GM18873 (cell line): ENCODE measurements at regions not wholly inside any gene's neighbourhood (a gene's known extent, or its start where the extent isn't known, plus 50 kb on each side); places are given as distances from the start of the nearest gene placed in this dataset.
"Not testable (repeated sequence)": the region's sequence is repeated elsewhere in the genome, so short reads cannot be mapped to it uniquely, and the experiment has no call there.

Experiments
- ATAC-seq: cut with Tn5 transposase; IDR thresholded peaks from one replicate; pipeline ENCODE4 v1.9.1; 2021; ENCODE audit warnings: mild to moderate bottlenecking, moderate library complexity, moderate number of reproducible peaks; ENCODE audit not compliant: unreplicated experiment, low FRiP score

DNA sequence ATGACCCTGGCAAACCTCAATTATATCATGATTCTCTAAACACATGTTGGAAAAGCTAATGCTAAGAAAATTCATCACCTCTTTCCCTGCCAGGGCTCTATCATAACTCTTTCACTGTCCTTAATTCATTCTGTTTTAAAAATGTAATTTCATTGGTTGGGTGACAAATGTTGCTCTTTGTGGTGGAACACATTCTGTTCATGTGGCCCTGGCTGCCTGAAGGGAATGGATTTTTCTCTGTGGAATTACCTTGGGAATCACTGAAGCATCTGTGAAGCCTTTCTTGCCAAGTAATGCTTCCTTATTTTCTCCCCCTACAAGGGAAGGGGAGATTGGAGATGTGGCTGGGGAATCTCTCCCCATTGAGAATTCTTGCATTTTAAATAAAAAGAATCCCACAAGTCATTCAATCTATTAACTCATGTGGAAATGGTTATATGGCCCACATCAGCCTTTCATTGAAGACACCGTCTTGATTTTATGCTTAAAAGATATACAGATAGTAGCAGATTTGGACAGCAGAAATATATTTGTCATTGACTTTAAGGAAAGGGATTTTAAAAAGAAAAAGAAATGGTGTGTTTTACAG lies 201.8 kb upstream of the NMUR2 start:
- no peak for ATAC-seq

DNA sequence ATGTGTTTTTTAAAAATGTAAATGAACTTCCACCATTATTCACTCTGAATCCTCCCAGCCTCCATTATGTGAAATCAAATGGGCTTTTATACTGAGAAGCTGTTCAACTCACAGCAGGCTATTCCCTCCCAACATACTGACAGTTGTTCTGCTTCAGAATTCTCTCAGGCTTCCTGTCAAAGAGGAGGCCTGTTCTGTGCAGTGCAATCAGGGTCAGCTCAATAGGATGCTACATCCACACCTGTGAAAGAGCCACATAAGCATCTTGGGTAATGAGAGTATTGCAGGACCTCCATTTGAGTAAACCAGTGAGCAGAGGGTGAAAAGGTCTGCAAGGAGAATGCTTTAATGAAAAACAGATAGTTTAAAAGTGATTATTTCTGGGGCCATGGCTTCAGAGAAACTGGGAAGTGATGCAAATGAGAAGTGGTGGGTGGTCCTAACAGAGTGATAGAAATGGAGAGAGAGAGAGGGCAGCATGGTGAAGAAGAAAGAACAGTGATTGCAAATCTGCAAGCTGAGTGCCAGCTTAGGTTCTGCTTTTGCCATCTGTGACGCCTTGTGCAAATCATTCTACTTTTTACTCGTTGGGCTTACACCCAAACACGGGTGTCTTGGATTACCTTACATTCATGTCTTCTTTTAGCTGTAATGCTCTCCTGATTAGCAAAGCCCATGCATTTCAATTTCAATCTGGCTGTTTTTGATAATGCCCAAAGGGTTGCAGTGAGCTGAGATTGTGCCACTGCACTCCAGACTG lies 202.5 kb upstream of the NMUR2 start:
- ATAC-seq: no peak

DNA sequence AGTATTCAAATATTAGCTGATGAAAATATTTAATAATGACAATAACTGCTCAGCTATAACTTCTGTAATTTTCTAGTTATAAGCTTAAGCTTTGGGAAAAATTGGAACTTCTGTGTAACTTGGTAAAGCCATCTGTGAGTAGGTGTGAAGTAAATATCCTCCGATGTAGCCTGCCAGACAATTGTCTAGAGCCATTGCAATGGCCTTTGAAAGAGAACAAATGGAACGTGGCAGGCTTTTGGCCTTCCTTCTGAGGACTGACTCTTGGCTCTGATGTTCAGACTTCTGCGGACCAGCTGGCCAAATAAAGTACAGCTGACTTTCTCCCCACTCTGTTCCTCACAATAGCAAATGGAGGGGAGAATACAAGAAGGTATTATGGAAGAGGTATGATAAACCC lies 203.4 kb upstream of the NMUR2 start:
- no peak for ATAC-seq

DNA sequence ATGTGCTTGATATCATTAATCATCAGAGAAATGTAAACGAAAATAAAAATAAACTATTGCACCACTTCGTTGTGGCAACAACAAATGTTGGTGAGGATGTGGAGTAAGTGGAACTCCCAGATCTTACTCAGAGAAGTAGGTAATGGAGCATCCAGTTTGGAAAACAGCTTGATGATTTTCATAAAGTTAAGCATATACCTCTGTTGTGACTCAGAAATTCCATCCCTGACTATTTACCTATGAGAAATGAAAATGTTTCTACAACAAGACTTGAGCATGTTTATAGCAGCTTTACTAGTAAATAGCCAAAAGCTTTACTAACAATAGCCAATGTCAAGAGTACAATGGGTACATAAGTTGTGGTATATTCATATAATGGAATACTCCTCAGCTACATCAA lies 214.7 kb upstream of the NMUR2 start:
- ATAC-seq: no peak

DNA sequence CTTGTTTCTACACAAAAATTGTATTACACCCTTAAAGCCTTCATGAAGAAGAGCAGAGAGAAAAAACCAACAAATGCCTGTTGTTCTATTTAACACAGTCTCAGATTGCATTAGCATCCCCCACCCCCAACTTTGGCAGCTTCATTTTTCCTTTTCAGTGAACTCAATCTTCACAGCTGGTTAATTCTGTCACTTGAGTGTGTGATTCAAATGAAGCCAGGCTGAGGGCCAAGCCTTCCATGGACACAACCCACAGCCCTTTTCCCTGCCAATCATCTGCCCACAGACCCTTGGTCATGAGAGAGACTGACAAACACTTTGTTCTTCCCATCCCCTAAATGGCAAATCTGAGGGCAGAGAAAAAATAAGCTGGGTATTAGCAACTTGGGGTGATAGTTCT lies 217.5 kb upstream of the NMUR2 start:
- no peak for ATAC-seq

DNA sequence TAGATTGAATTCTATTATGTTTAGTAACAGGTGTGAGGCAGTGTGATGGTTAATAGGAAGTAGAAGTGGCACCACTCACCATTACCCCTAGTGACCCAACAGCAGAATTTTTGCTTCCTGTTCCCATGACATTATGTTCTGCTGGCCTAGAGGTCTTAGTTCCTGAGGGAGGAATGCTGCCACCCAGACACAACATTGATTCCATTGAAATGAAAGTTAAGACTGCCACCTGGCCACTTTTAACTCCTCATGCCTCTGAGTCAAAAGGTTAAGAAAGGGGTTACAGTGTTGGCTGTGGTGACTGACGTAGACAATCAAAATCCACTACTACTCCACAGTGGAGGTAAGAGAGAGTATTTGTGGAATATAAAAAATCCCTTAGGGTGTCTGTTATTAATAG lies 218.9 kb upstream of the NMUR2 start:
- no peak for ATAC-seq

DNA sequence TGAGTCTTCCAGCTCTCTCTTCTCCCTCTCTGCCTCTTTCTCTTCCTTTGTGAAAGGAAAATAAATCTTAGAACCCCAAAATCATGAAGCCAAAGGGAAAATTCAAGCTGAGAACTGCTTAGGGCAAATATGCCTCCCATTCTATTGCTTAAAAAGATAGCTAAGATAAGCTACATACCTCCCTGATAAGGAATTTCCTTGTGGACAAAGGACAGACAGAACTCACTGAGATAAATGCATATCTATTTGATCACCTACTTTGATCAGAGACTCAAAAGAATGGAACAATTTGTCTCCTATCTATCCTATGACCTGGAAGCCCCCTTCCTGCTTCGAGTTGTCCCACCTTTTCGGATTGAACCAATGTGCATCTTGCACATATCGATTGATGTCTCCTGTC lies 220.6 kb upstream of the NMUR2 start:
- ATAC-seq: no peak

DNA sequence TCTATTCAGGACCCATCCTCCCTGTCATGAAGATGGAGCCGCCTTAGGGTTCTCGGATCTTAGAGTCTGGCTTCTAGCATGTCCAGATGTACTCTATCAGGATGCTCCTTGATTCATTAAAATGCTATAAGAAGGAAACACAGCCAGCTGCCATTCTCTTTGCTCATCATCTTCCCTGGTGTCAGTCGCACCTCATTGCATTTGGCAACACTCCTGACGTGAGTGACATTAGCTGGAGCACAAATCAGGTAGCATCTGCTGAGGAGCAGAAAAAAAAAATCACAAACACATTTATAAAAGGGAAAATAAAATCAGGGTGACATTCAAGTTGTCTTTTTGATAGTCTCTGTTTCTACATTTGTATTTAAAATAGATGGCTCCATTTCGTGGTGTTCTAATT lies 226.1 kb upstream of the NMUR2 start:
- no peak for ATAC-seq

DNA sequence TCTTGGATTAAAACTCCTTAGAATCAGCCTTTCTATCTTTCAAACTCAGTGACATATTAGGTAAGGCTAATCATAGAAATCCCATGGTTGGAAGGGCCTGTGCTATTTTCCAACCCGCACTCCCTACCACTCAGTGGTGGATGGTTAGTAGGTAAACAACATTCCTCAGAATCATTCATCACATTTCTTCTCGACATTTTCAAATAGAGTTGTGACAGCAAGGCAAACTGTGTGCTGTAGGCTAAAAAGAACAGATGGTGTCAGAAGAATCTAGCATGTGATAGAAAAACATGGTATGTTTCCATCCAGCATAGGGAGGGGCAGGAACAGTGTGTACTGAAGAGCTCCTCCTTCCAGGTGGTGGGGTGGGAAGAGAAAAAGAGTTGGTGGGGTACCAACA lies 227.3 kb upstream of the NMUR2 start:
- ATAC-seq: no peak

DNA sequence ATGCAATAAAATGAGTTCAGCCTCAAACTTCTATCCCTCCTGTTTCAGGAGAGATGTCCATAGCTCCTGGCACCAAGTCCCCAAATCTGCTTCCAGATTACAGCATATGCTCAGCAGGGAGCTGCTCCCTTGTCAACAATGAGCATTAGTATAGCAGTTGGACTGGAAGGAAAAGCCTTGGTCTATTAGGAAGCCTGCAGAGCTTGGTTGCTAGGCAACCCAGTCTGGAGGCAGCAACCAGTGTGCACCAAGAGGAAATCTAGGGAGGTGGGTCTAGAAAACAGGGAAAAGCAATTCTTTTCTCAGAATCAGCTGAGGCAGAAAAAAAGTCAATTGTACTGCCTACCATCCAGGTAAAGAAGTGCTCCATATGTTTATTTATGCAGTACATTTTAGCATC lies 229.5 kb upstream of the NMUR2 start:
- ATAC-seq: no peak

DNA sequence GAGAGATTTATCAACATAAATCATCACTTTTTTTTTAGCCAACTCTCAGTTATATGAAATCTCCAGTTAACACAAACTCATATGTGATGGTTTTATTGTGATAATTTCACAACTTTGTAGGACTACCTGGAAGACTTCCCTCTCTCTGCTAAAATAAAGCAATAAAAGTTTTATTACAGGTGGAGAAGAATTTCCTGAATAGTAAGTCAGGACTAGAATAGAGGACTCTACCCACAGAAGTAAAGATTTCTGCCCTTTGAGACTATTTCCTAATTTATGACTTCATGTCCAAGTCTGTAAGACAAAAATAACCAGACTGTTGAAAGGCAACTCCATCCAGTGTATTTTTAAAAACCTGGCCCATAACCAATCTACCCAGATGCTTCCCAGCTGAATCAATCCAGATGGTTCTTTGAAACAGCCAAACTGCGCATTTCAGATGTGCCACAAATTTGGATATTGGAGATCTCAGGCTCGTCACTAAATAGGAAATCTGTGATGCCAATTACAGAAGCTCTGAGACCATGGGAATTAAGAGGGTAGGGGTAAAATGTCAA lies 234.0 kb upstream of the NMUR2 start:
- ATAC-seq: no peak

DNA sequence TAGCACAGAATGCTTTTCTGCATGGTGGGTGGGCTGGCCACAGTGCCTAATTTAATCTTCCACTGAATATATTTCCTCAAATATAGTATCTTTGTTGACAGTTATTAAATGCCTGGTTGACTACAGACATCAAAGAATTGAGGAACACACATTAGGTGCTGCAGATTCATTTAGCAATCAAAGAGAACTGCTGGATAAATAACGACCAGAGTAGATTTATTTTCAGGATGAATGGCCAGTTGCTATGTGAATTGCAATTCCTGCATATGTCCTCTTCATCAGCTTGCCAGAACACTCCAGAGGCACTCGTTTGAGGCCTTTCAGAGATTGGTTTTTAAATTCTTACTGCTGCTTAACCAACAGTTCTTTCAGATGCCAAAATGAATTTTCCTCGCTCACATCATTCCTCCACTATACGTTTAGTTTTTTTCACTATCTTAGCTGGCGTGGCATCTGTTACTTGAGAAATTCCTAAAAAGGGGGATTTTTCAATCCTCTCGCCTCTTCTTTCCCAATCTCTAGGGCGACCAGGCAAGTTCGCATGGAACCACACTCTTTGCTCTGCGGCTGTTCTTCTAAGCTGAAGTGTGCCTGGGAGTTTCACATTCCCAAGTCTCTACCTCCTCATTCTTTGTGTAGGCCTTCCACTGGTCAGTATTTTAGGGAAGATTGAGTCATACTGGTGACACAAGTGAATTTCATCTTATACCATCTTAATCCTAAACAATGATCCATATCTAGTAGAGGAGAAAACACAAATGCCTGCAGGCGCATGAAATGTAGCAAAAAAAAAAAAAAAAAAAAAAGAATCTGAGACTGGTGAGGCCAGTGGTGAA lies 237.1 kb upstream of the NMUR2 start:
- ATAC-seq: no peak

DNA sequence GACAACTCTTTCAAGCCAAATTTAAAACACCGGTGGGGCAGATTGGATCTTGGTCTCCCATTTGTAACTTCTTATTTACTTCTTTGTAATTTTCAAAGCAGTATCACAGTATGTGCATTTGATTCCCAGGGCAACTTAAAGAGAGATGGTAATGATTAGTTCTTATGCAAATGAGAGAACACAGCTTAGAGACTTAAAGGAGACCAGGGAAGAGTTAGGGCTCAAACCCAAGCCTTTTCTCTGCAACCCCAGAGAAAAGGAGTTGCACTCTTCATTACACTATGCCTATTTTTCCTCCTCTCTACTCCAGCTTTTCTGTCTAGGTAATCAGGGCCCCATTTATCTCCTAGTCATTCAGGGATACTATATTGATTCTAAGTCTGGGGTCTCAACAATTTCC lies 237.8 kb upstream of the NMUR2 start:
- no peak for ATAC-seq

DNA sequence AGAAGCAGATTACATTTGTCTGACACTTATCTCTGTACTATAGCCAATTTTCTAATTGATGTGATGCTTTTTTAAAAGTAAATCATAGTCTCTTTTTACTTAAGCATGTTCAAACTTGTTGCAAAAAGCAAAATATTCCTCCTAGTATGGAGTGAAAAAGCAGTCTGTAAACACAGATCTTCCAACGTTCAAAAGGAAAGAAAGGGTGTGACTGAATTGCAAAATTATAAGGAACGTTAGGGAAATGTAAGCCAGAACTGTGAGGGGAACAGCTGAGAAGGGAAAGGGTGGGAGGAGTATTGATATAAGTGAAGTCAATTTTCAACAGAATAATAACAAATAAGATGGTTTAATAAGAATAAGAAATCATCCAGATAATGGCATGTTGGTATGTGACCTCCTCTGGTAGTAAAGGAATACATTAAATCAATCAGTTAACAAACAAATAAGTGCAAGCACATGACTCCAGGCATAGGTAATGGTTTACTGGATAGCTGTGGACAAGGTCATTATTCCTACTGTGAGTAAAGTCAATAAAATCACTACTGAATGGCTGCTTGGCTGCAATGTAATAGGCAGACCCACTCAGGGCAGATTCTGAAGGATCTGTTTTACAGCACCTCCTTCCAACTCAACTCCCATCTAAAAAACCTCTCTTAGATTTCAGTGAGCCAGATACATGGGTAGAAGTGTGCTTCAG lies 239.1 kb upstream of the NMUR2 start:
- no peak for ATAC-seq

DNA sequence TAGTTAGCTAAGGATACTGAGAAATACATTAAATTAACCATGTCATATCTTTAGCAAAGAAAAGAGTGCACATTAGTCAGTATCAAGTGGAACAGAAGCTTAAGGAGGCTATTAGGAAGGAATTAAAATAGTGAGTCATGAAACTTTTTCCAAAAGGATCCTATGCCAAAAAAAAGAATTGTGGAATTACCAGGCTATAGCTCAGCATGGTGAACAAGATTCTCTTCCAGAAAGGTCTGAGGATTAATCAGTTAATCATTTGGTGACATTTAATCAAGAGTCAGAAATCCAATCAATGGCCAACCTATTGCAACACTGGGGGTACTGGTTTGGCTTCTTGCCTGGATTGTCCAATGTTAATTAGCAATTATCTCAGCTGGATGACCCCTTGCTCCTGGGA lies 244.5 kb upstream of the NMUR2 start:
- ATAC-seq: no peak

DNA sequence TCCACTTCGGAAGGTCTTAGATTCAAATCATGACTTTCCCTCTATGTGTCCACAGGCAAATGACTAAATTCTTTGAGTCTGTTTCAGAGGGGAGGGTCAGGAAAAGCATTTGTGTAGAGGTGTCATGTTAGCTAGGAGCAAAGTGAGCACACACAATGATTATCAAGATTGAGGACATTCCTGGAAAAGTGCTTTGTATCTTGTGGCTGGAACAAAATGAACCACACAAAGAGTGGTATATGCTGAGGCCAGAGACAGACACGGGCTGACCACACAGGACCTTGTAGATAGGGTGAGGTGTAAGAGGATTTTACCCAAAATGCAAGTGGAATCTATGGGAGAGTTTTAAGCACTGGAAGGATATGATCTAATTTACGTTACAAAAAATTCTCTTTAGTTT lies 245.3 kb upstream of the NMUR2 start:
- ATAC-seq: no peak

DNA sequence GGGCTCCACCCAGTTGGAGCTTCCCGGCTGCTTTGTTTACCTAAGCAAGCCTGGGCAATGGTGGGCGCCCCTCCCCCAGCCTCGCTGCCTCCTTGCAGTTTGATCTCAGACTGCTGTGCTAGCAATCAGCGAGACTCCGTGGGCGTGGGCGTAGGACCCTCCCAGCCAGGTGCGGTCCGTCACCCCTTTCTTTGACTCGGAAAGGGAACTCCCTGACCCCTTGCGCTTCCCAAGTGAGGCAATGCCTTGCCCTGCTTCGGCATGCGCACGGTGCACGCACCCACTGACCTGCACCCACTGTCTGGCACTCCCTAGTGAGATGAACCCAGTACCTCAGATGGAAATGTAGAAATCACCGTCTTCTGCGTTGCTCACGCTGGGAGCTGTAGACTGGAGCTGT lies 254.4 kb upstream of the NMUR2 start:
- ATAC-seq: not testable (repeated sequence)

DNA sequence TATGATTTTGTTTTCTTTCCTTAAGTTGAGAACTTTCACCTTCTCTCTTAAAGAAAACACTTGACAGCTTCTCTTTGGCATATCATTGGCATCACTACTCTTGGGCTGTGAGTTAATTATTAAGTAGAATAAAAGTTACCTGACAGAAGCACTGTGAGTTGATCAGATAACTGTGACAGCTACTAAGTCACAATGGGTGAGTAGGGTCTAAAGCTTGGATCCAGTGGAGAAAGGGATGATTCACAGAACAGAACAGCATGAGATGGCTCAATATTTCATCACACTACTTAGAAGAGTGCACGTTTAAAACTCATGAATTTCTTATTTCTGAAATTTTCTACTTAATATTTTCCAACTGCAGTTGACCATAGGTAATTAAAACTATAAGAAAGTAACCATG lies 268.5 kb upstream of the NMUR2 start:
- no peak for ATAC-seq

DNA sequence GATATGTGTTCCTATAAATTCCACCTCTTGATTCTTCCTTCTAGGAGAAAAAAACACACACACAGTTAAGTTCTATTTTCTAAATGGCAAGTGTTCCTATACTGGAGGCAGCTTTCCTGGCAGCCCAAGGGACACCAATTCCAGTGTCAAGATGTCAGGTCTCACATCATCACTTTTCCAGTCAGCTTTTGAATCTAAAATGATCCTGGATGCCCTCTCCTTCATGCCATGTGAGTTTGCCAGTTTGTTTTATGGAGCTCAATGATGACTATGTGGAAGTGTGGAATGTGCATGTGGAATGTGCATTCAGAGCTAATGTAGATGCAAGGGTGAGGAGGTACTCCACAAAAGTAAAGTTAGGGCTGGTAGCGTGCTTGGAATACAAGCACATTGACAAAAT lies 269.3 kb upstream of the NMUR2 start:
- no peak for ATAC-seq

DNA sequence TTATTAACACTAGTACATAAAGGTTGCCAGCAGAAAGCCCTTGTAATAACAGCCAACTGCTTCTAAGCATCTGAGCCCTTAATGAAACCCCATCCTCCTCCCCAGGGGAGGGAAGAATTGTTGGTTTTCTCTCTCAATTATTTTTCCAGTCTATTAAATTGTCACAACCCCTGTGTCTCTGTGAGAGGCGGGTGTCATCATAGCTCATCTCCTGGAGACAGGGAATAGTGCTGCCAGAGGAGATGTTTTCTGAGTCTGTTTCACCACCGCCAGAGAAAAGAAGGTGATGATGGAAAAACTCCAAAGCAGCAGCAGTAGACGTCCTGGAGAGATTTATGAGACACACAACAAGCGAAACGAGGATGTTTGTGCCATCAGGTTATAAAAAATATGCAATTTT lies 271.1 kb upstream of the NMUR2 start:
- no peak for ATAC-seq

DNA sequence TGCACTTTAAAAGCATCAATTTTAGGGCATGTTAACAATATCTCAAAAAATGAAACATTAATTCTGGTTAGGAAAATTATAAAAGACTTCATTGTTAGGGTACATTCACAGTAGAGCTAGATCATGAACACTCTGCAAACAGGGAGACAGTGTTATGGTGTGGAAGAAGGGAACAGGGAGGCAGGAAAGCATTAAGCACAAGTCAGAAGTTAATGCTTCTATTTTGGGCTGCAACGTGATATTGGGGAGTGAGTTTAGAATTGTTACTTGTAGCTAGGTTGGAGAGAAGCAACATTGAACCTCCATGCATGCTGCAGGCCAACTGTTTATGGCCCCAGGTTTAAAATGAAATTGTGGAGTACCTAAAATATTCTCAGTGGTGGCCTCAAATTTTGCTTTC lies 278.1 kb upstream of the NMUR2 start:
- ATAC-seq: no peak
